C4-2B (cell line): ENCODE measurements at regions not wholly inside any gene's neighbourhood (a gene's known extent, or its start where the extent isn't known, plus 50 kb on each side); places are given as distances from the start of the nearest gene placed in this dataset.

Experiments
- ZFX ChIP-seq: fragments of 450-650 bp; IDR thresholded peaks from 2 replicates; pipeline ENCODE4 v1.6.1; 2017
- TF ChIP-seq, protein P1 (sequence below): fragments of 450-650 bp; conservative IDR thresholded peaks from 2 replicates; pipeline ENCODE4 v1.5.1; 2017; ENCODE audit warnings: mild to moderate bottlenecking

DNA sequence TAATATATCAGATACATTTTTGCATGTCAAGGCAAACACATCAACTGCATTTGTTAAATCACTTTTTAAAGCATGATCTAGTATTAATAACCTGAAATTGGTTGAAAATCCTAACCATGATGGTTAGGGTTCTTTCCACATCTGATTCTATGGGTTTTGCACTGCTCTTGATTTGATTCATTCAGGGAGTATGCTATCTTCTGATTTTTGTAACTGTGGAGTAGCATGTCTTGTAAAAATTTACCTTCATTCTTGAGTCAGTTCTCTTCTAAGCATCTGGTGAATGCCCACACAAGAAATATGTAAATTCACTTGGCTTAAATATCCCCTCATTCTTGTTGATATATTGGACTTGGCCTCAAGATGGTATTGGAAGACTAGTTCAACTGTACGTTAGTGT is 178.7 kb downstream of the KLF6 start:
- TF ChIP-seq, protein P1, sequence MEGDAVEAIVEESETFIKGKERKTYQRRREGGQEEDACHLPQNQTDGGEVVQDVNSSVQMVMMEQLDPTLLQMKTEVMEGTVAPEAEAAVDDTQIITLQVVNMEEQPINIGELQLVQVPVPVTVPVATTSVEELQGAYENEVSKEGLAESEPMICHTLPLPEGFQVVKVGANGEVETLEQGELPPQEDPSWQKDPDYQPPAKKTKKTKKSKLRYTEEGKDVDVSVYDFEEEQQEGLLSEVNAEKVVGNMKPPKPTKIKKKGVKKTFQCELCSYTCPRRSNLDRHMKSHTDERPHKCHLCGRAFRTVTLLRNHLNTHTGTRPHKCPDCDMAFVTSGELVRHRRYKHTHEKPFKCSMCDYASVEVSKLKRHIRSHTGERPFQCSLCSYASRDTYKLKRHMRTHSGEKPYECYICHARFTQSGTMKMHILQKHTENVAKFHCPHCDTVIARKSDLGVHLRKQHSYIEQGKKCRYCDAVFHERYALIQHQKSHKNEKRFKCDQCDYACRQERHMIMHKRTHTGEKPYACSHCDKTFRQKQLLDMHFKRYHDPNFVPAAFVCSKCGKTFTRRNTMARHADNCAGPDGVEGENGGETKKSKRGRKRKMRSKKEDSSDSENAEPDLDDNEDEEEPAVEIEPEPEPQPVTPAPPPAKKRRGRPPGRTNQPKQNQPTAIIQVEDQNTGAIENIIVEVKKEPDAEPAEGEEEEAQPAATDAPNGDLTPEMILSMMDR, result no peak
- TF ChIP-seq ZFX, result no peak
